SK-N-SH treated with all-trans-retinoic acid at 6 μM for 48 hours (cell line): ENCODE measurements at regions not wholly inside any gene's neighbourhood (a gene's known extent, or its start where the extent isn't known, plus 50 kb on each side); places are given as distances from the start of the nearest gene placed in this dataset.

Experiments used
- OSR1 ChIP-seq: fragments of 250-450 bp; sonication (Bioruptor Pico); IDR thresholded peaks from 2 replicates; pipeline ENCODE4 v1.8.0; 2022; ENCODE audit warnings: moderate library complexity, mild to moderate bottlenecking, inconsistent platforms
- ZFP3 ChIP-seq: fragments of 250-450 bp; sonication (Bioruptor Pico); IDR thresholded peaks from 2 replicates; pipeline ENCODE4 v1.5.0; 2020; ENCODE audit warnings: mild to moderate bottlenecking, moderate library complexity
- ZFP30 ChIP-seq: fragments of 450-650 bp; formaldehyde crosslinking; IDR thresholded peaks from 2 replicates; pipeline ENCODE4 v1.5.0; 2022; ENCODE audit warnings: mild to moderate bottlenecking, moderate library complexity

- TF ChIP-seq ZFP3 (CRISPR knock-in tag) (no peak), OSR1 (no peak), ZFP30 (no peak)
Observed at GRCh38 chr13:46951516-46951915, 54.7 kb upstream of the HTR2A start.
